Endothelial cell of hepatic sinusoid (primary cell): ENCODE measurements at regions not wholly inside any gene's neighbourhood (a gene's known extent, or its start where the extent isn't known, plus 50 kb on each side); places are given as distances from the start of the nearest gene placed in this dataset.

Source experiments
- in situ Hi-C: cut with HindIII; loops from 2 replicates; pipeline ENCODE4 v1.10.0; 2017; ENCODE audit warnings: low sequenced_read_pairs

- in situ Hi-C loops, result no loop called here
Observed at GRCh38 chr18:69109686-69110085, 291.0 kb upstream of the DOK6 start.

GRCh38 chr18:69120833-69121232, 279.9 kb upstream of the DOK6 start:
- in situ Hi-C loops, result no loop called here

- in situ Hi-C loops, result no loop called here
Observed at GRCh38 chr18:69123421-69123820, 277.3 kb upstream of the DOK6 start.

GRCh38 chr18:69127873-69128500, 272.7 kb upstream of the DOK6 start:
- in situ Hi-C loops, result no loop called here

- in situ Hi-C loops, result no loop called here
Observed at GRCh38 chr18:69128566-69128965, 272.1 kb upstream of the DOK6 start.

- in situ Hi-C loops, result no loop called here
Observed at GRCh38 chr18:69128978-69129377, 271.7 kb upstream of the DOK6 start.

- in situ Hi-C loops, result no loop called here
Observed at GRCh38 chr18:69138088-69138487, 262.6 kb upstream of the DOK6 start.

- in situ Hi-C loops, result loop anchor here (5.0 kb wide), 1 partner anchor 66 kb away; no protein-coding TSS in a partner anchor
Observed at GRCh38 chr18:69143084-69143483, 257.6 kb upstream of the DOK6 start.

- in situ Hi-C loops, result no loop called here
Observed at GRCh38 chr18:69152436-69152835, 248.3 kb upstream of the DOK6 start.

GRCh38 chr18:69157906-69158305, 242.8 kb upstream of the DOK6 start:
- in situ Hi-C loops, result no loop called here

- in situ Hi-C loops, result no loop called here
Observed at GRCh38 chr18:69158944-69159343, 241.7 kb upstream of the DOK6 start.

- in situ Hi-C loops, result no loop called here
Observed at GRCh38 chr18:69161383-69162028, 239.2 kb upstream of the DOK6 start.

GRCh38 chr18:69162649-69163048, 238.0 kb upstream of the DOK6 start:
- in situ Hi-C loops, result no loop called here

- in situ Hi-C loops, result no loop called here
Observed at GRCh38 chr18:69172046-69172445, 228.6 kb upstream of the DOK6 start.

- in situ Hi-C loops, result no loop called here
Observed at GRCh38 chr18:69175681-69176080, 225.0 kb upstream of the DOK6 start.

GRCh38 chr18:69176741-69177140, 223.9 kb upstream of the DOK6 start:
- in situ Hi-C loops, result no loop called here

- in situ Hi-C loops, result no loop called here
Observed at GRCh38 chr18:69177702-69178101, 223.0 kb upstream of the DOK6 start.

- in situ Hi-C loops, result no loop called here
Observed at GRCh38 chr18:69186162-69186561, 214.5 kb upstream of the DOK6 start.

GRCh38 chr18:69196336-69196735, 204.4 kb upstream of the DOK6 start:
- in situ Hi-C loops, result no loop called here

GRCh38 chr18:69205925-69206324, 194.8 kb upstream of the DOK6 start:
- in situ Hi-C loops, result no loop called here

GRCh38 chr18:69208545-69208944, 192.1 kb upstream of the DOK6 start:
- in situ Hi-C loops, result no loop called here

GRCh38 chr18:69209761-69210160, 190.9 kb upstream of the DOK6 start:
- in situ Hi-C loops, result no loop called here

GRCh38 chr18:69213842-69214241, 186.8 kb upstream of the DOK6 start:
- in situ Hi-C loops, result no loop called here
